VCaP (cell line): ENCODE measurements at regions not wholly inside any gene's neighbourhood (a gene's known extent, or its start where the extent isn't known, plus 50 kb on each side); places are given as distances from the start of the nearest gene placed in this dataset.

Experiments
- H3K27ac ChIP-seq: fragments of 450-650 bp; 2 replicates; pipeline ENCODE4 v1.5.1; 2017
- TF ChIP-seq, protein P1 (sequence below): fragments of 450-650 bp; conservative IDR thresholded peaks from 2 replicates; pipeline ENCODE4 v1.5.1; 2017; ENCODE audit warnings: mild to moderate bottlenecking, moderate library complexity

DNA sequence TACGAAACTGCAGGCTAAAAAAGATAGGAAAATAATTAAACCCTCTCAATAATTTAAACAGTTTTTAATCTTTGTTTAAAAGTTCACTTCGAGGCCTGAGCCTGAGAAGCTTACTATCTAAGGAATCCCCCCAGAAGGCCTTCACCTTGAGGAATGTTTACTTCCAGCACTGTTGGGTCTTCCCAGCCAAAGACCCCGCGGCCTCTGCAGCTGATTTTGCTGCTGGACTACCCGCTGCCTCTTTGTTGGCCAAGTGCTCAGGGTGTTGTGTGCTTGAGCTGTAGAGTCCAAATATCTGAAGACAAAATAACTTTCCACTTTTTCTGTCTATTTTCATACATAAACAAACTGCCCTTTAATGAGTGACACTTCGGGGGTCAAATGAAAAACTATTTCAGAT is 292.7 kb downstream of the GLRX3 start:
- no peak overlapping the region for H3K27ac ChIP-seq
- TF ChIP-seq, protein P1, sequence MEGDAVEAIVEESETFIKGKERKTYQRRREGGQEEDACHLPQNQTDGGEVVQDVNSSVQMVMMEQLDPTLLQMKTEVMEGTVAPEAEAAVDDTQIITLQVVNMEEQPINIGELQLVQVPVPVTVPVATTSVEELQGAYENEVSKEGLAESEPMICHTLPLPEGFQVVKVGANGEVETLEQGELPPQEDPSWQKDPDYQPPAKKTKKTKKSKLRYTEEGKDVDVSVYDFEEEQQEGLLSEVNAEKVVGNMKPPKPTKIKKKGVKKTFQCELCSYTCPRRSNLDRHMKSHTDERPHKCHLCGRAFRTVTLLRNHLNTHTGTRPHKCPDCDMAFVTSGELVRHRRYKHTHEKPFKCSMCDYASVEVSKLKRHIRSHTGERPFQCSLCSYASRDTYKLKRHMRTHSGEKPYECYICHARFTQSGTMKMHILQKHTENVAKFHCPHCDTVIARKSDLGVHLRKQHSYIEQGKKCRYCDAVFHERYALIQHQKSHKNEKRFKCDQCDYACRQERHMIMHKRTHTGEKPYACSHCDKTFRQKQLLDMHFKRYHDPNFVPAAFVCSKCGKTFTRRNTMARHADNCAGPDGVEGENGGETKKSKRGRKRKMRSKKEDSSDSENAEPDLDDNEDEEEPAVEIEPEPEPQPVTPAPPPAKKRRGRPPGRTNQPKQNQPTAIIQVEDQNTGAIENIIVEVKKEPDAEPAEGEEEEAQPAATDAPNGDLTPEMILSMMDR, result no peak

DNA sequence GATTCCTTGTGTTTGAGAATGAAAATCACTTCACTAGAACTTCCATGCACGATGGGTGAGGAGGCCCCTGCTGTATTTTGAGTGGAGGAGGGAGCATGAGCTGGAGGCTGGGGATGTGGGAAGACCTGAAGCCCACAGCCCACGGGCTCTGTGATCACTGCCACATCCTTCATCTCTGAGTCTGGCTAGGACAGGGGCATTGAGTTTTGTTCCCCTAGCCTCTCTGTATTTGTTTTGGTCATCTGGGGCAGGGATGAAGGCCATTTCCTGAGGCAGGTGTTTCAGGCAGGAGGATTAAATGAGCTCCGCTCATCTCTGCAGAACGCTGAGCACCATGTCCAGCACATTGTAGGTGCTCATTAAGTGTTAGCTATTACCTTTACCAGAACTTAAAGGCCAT is 293.6 kb downstream of the GLRX3 start:
- H3K27ac ChIP-seq, result no peak overlapping the region
- TF ChIP-seq, protein P1, result no peak

DNA sequence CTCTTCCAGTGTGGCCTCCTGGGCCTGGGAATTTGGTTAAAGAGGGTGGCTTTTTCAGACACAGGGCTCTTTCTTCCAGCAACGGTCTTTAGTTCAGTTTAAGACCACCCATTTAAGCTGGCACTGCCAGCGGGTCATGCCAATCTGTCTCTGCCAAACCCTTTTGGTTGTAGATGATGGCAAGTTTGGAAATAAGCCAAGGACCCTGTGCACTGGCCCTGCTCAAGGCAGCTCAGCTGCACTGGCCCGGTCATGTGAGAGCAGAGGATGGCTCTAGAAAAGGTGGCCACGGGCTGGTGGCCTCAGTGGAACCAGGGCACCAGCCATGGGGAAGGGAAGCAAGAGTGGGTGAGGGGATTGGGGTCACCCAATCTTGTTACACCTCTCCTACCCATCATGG is 294.1 kb downstream of the GLRX3 start:
- TF ChIP-seq, protein P1, result no peak
- no peak overlapping the region for H3K27ac ChIP-seq

DNA sequence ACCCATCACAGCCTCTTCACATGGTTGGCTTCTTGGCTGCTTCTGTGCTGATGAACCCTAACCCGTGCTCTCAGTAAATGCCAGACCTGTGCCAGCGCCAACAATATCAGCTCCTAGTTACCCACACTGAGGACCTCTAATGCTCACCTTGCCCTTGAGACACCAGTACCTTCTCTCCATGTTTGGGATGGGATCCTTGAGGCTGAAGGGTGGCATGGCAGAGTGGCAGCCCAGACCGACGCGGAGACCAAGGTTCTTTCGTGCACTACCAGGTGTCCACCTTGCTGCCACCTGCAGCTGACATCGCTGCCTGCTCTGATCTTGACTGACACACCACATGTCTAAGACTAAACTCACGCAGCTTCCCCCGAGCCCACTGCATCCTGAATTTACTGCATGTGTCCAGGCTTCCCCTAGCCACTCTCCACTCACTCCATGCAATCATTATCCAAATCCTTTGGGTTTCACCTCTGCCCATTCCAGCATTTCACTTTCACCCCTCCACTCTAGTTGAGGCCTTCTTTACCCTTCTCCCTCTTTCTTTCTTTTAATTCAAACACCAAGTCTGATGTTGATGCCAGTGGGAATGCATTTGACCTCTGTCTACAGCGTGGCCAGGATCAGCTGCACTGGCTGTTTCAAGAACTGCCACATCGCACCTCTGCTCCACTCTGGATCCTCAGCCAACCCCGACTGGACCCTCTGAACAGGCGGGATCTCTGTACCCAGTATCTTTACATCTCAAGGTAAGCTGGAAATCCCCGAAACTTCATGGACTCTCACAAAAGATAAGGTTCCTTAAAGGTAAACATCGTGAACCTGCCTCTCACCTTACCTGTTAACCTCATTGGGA is 294.9 kb downstream of the GLRX3 start:
- TF ChIP-seq, protein P1, result no peak
- no peak overlapping the region for H3K27ac ChIP-seq

DNA sequence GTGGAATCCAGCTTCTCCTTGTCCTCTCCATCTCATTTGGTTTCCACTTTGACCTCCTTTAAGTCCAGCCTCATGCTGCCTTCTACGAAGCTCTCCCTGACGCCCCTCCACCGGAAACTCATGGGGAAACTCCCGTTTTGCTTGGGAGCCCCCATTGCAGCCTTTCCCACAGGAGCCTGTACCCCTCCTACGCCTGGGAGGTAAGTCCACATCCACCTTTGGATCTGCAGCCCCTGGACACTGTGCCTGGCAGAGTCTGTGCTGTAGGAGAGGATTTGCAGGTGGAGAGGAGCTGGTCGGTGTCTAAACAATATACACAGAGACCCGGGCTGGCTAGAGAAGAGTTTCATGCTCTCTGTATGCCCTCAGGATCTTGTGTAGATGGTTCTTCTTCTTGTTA is 296.1 kb downstream of the GLRX3 start:
- TF ChIP-seq, protein P1, result no peak
- H3K27ac ChIP-seq, result no peak overlapping the region

DNA sequence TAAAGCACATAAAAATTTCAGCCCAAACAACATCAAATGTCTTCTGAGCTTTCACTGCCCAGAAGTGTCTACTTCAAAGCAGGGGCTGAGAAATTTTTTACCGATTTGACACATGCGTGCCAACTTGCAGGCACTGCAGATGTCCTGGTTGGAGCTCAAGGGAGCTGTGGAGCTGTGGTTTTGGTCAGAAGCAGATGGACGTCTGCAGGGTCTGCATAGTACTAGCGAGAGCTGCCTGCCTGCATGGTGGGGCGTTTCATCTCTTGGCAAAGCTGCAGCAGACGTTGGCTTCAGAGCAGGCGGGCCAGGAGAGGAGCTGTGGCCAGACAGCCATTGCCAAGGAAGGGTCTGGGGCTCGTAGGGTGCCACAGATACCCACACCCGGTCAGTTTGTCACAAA is 296.7 kb downstream of the GLRX3 start:
- TF ChIP-seq, protein P1, result no peak

DNA sequence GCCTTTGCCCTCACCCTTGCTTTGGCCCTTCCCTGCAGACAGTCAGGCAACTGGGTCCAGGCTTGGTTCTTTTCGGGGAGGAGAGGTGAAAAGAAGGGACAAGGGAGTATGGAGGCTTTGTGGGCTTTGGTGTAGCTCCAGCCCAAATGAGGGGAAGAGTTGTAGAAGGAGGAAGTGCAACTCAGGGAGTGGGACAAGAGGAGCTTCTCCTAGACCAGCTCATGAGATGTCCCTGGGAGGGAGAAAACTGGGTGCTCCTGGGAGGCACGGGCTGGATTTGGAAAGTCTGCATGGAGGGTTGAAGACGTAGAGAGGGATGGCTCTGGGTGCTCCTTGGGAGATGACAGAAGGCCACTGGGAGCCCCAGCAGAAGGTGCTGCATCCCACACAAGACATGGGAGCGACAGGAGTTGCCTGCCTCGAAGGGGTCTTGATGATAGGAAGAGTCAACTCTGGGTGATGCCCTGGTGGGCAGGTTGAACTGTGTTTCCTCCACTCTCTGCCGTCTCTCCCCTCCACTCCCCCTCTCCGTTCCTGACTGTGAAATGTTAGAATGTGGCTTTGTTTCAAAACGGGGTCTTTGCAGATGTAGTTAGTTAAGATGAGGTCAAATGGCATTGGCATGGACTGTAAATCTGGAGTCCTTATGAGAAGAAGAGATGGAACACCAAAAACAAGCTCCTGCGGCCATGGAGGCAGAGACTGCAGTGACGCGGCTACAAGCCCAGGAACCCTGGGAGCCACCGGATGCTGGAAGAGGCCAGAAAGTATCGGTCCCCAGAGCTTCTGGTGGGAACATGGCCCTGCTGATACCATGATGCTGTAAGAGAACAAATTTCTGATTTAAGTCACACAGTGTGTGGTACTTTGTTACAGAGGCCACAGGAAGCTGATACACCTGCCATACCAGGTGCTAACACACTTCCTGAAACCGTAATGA is 298.5 kb downstream of the GLRX3 start:
- TF ChIP-seq, protein P1, result no peak
- H3K27ac ChIP-seq, result no peak overlapping the region

More for the DNA sequence above, 296.7 kb downstream of the GLRX3 start:
- H3K27ac ChIP-seq, result no peak overlapping the region
